HCT116 (cell line): ENCODE measurements at regions not wholly inside any gene's neighbourhood (a gene's known extent, or its start where the extent isn't known, plus 50 kb on each side); places are given as distances from the start of the nearest gene placed in this dataset.

Source experiments
- CTCF ChIP-seq, 3 experiments: fragments of 200-600 bp in 1 of 3; sonication (generic) in 1 of 3; IDR thresholded peaks in 2 of 3; conservative IDR thresholded peaks in 1 of 3; 2 replicates each; pipeline ENCODE4 v1.5.1; 2012 to 2017; ENCODE audit warnings: low read depth in 2 of 3, low read length in 2 of 3, antibody characterized with exemption in 1 of 3, borderline replicate concordance in 1 of 3, control low read depth in 1 of 3, mild to moderate bottlenecking in 1 of 3, mixed read lengths in 1 of 3, mixed run types in 1 of 3, moderate library complexity in 1 of 3; ENCODE audit not compliant: insufficient read depth in 1 of 3
- ELF1 ChIP-seq: IDR thresholded peaks from 2 replicates; pipeline ENCODE4 v1.6.1; 2012; ENCODE audit warnings: low read depth, borderline replicate concordance
- EZH2 ChIP-seq: fragments of 200-600 bp; sonication (generic); IDR thresholded peaks from 2 replicates; pipeline ENCODE4 v1.6.1; 2017; ENCODE audit warnings: antibody characterized with exemption, mixed run types
- EZH2phosphoT487 ChIP-seq: fragments of 200-600 bp; IDR thresholded peaks from 2 replicates; pipeline ENCODE4 v1.6.1; 2018; ENCODE audit warnings: antibody characterized with exemption, borderline replicate concordance
- FOSL1 ChIP-seq: IDR thresholded peaks from 2 replicates; pipeline ENCODE4 v1.6.1; 2012; ENCODE audit warnings: low read depth
- MAX ChIP-seq: IDR thresholded peaks from 2 replicates; pipeline ENCODE4 v1.6.1; 2012
- POLR2A ChIP-seq: IDR thresholded peaks from 2 replicates; pipeline ENCODE4 v1.7.0; 2011; ENCODE audit warnings: borderline replicate concordance; ENCODE audit not compliant: insufficient read depth, insufficient read length; ENCODE audit errors: extremely low read depth
- POLR2AphosphoS5 ChIP-seq: IDR thresholded peaks from 2 replicates; pipeline ENCODE4 v1.6.1; 2011; ENCODE audit warnings: mild to moderate bottlenecking, low read depth, low read length, moderate library complexity
- RAD21 ChIP-seq: IDR thresholded peaks from 2 replicates; pipeline ENCODE4 v1.6.1; 2012; ENCODE audit warnings: low read depth, mild to moderate bottlenecking
- SRF ChIP-seq: IDR thresholded peaks from 2 replicates; pipeline ENCODE4 v1.6.1; 2012; ENCODE audit warnings: low read depth
- TCF7L2 ChIP-seq: IDR thresholded peaks from 2 replicates; pipeline ENCODE4 v1.7.0; 2011; ENCODE audit warnings: borderline replicate concordance, inconsistent platforms; ENCODE audit not compliant: insufficient read depth, insufficient read length; ENCODE audit errors: extremely low read depth
- ZNF274 ChIP-seq: fragments of 200-500 bp; sonication (Bioruptor generic); IDR thresholded peaks from 2 replicates; pipeline ENCODE4 v1.6.1; 2014; ENCODE audit warnings: mild to moderate bottlenecking, low read depth, low read length, inconsistent platforms

DNA sequence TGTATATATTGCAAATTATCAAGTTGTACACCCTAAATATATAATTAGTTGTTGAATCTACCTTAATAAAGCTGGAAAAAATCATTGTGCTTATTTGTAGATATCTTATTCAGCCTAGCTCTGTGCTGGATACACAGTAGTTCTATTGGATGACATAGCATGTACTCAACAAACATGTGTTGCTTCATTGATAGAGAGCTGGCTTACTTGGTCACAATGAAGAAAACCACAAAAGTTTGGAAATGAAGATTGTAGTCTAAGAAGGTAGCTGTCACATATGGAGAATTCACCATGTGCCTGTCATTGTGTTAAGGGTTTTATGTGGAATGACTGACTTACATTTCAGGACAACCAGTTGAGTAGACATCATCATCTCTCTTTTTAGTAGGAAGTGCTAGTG, 278.9 kb downstream of the LMO7 start:
- TF ChIP-seq CTCF (IDR thresholded peaks at IDR 0.05 in 2 of 3, conservative IDR thresholded peaks at IDR 0.05 in 1 of 3; ENCODE audit: borderline replicate concordance in 1 of 3, insufficient read depth in 1 of 3, low read depth in 2 of 3, low read length in 2 of 3) = no peak
- TF ChIP-seq POLR2A = no peak
- no peak for TF ChIP-seq MAX
- no peak for TF ChIP-seq FOSL1
- no peak for TF ChIP-seq TCF7L2
- TF ChIP-seq POLR2AphosphoS5 = no peak
- no peak for TF ChIP-seq EZH2phosphoT487
- TF ChIP-seq EZH2 = no peak
- TF ChIP-seq RAD21 = no peak
- TF ChIP-seq ZNF274 = no peak
- TF ChIP-seq SRF = no peak
- no peak for TF ChIP-seq ELF1
